ENCODE measurements at regions not wholly inside any gene's neighbourhood (a gene's known extent, or its start where the extent isn't known, plus 50 kb on each side); places are given as distances from the start of the nearest gene placed in this dataset.
"Not testable (repeated sequence)": the region's sequence is repeated elsewhere in the genome, so short reads cannot be mapped to it uniquely, and the experiment has no call there.

DNA sequence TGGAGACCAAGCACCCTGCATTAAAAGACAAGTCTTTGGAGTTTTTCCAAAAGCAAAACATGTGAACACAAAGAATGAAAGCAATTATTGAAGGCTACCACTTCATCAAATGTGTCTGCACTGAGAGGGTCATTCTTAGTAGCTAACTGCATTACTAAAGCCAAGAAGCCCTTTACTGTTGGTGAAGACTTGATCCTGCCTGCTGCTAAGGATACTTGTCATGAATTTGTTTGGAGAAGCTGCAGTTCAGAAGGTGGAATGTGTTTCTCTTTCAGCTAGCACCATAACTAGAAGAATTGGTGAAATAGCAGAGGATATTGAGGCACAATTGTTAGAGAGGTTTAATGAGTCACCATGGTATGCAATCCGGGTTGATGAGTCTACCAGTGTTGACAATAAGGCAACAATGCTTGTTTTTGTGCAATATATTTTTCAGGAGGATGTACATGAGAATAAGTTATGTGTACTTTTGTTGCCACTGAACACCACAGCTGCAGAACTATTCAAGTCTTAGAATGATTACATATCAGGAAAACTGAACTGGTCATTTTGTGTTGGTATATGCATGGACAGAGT is 457.3 kb upstream of the ISX start:
- no peak for DNase-seq (ENCODE audit: low read depth, low spot score)
- in situ Hi-C loops (cut with HindIII; ENCODE audit: low sequenced_read_pairs): no loop called here
- no peak overlapping the region for H3K4me3 ChIP-seq (ENCODE audit: low read depth, low read length)
- TF ChIP-seq, protein P1, sequence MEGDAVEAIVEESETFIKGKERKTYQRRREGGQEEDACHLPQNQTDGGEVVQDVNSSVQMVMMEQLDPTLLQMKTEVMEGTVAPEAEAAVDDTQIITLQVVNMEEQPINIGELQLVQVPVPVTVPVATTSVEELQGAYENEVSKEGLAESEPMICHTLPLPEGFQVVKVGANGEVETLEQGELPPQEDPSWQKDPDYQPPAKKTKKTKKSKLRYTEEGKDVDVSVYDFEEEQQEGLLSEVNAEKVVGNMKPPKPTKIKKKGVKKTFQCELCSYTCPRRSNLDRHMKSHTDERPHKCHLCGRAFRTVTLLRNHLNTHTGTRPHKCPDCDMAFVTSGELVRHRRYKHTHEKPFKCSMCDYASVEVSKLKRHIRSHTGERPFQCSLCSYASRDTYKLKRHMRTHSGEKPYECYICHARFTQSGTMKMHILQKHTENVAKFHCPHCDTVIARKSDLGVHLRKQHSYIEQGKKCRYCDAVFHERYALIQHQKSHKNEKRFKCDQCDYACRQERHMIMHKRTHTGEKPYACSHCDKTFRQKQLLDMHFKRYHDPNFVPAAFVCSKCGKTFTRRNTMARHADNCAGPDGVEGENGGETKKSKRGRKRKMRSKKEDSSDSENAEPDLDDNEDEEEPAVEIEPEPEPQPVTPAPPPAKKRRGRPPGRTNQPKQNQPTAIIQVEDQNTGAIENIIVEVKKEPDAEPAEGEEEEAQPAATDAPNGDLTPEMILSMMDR (IDR thresholded peaks at IDR 0.05; ENCODE audit: low read depth, low read length): no peak

DNA sequence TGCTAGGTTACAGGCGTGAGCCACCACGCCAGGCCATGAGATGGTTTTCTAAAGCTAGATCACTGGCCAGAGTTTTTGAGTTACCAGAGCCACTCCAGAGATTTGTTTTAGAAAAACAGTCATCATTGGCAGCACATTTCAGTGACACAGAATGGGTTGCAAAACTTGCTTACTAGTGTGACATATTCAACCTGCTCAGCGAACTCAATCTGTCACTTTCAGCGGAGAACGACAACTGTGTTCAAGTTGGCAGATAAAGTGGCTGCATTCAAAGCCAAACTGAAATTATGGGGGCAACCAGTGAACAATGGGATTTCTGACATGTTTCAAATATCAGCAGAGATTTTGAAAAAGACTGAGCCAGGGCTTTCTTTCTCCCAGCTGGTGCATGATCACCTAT is 456.3 kb upstream of the ISX start:
- TF ChIP-seq, protein P1 (IDR thresholded peaks at IDR 0.05; ENCODE audit: low read depth, low read length): no peak
- in situ Hi-C loops (cut with HindIII; ENCODE audit: low sequenced_read_pairs): no loop called here
- no peak overlapping the region for H3K4me3 ChIP-seq (ENCODE audit: low read depth, low read length)
- DNase-seq (ENCODE audit: low read depth, low spot score): no peak

DNA sequence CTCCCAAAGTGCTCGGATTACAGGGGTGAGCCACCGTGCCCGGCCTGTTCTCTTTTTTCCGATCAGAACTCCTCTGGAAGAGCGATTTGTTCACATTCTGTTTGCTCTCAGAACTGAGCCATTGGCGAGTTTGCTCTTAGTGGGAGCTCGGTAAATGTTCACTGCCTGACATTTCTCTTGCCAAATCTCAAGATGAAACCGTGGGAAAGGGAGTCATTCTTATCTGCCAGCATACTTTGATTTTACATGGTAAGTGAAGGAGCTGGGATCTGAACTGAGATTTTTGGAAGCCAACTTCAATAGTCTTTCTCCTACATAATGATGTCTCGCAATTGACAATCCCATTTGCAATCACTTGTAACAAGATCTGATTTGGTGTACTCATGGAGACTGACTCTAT is 445.8 kb upstream of the ISX start:
- DNase-seq (ENCODE audit: low read depth, low spot score): no peak

DNA sequence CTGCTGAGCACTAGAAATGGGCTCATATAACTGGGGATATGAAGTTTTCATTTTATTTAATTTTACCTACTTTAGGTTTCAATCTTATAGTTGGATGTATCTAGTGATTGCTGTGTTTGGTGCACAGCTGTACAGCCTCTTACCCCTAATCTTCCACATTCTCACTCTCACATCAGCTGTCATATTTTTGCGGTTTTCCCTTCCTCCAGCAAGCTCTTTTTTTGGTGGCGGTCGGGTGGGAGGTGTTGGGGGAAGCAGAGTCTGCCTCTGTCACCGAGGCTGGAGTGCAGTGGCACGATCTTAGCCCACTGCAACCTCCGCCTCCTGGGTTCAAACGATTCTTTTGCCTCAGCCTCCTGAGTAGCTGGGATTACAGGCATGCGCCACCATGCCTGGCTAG is 445.1 kb upstream of the ISX start:
- no peak overlapping the region for H3K4me3 ChIP-seq (ENCODE audit: low read depth, low read length)
- TF ChIP-seq, protein P1 (IDR thresholded peaks at IDR 0.05; ENCODE audit: low read depth, low read length): no peak
- in situ Hi-C loops (cut with HindIII; ENCODE audit: low sequenced_read_pairs): no loop called here
- DNase-seq (ENCODE audit: low read depth, low spot score): no peak

More for the DNA sequence above, 445.8 kb upstream of the ISX start:
- TF ChIP-seq, protein P1 (IDR thresholded peaks at IDR 0.05; ENCODE audit: low read depth, low read length): no peak
- in situ Hi-C loops (cut with HindIII; ENCODE audit: low sequenced_read_pairs): no loop called here
- no peak overlapping the region for H3K4me3 ChIP-seq (ENCODE audit: low read depth, low read length)

DNA sequence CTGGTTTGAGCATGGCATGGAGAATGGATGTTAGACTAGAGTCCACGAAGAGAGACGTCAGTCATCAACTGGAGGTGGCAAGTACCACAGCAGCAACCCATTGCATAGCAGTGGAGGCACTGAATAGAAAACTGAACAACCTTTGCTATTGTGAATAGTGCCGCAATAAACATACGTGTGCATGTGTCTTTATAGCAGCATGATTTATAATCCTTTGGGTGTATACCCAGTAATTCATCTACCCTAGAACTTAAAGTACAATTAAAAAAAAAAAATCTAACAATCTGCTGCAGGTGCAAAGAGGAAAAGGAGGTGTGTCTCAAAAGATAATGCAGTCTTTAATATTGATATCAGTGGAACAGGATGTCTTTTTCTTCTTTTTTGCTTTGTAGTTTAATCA is 443.4 kb upstream of the ISX start:
- TF ChIP-seq, protein P1 (IDR thresholded peaks at IDR 0.05; ENCODE audit: low read depth, low read length): no peak
- in situ Hi-C loops (cut with HindIII; ENCODE audit: low sequenced_read_pairs): no loop called here
- no peak for DNase-seq (ENCODE audit: low read depth, low spot score)
- H3K4me3 ChIP-seq (ENCODE audit: low read depth, low read length): no peak overlapping the region

DNA sequence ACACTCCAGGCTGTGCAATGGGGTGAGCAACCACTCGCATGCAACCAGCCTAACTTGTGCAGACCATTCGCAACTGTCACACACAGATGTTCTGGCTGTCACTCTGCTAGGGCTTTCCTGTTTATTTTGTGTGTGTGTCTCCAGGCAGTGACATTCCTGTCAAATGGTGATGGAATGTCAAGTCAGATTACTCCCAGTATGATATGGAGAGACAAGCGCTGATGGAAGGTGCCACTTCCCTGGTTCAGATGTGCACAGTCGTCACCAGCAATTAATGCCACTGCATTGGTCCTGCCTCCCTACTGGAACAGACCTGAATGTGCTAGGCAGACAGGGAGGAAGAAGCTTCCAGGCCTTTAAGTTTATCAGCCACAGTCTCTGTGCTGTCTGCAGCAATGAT is 442.4 kb upstream of the ISX start:
- in situ Hi-C loops (cut with HindIII; ENCODE audit: low sequenced_read_pairs): no loop called here
- TF ChIP-seq, protein P1 (IDR thresholded peaks at IDR 0.05; ENCODE audit: low read depth, low read length): no peak
- no peak overlapping the region for H3K4me3 ChIP-seq (ENCODE audit: low read depth, low read length)
- DNase-seq (ENCODE audit: low read depth, low spot score): no peak

DNA sequence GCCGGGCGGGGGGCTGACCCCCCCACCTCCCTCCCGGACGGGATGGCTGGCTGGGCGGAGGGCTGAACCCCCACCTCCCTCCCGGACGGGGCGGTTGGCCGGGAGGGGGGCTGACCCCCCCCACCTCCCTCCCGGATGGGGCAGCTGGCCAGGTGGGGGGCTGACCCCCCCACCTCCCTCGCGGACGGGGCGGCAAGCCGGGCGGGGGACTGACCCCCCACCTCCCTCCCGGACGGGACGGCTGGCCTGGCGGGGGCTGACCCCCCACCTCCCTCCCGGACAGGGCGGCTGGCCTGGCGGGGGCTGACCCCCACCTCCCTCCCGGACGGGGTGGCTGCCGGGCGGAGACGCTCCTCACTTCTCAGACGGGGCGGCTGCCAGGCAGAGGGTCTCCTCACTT is 440.1 kb upstream of the ISX start:
- in situ Hi-C loops (cut with HindIII; ENCODE audit: low sequenced_read_pairs); DNase-seq (ENCODE audit: low read depth, low spot score); H3K4me3 ChIP-seq (ENCODE audit: low read depth, low read length): not testable (repeated sequence)
